Osteoblast (primary cell): ENCODE measurements at regions not wholly inside any gene's neighbourhood (a gene's known extent, or its start where the extent isn't known, plus 50 kb on each side); places are given as distances from the start of the nearest gene placed in this dataset.
"Not testable (repeated sequence)": the region's sequence is repeated elsewhere in the genome, so short reads cannot be mapped to it uniquely, and the experiment has no call there.

Experiments used
- DNase-seq: peaks from one replicate; pipeline ENCODE4 v3.0.0; 2011; ENCODE audit warnings: low spot score, mixed read lengths; ENCODE audit not compliant: insufficient read length; ENCODE audit errors: missing footprints
- H2AFZ ChIP-seq: 2 replicates; pipeline ENCODE4 v1.6.0; 2011; ENCODE audit warnings: mild to moderate bottlenecking, low read length
- H3K27ac ChIP-seq: 2 replicates; pipeline ENCODE4 v1.5.1; 2011; ENCODE audit warnings: mild to moderate bottlenecking, low read depth, low read length, moderate library complexity
- H3K27me3 ChIP-seq: 2 replicates; pipeline ENCODE4 v1.6.0; 2012; ENCODE audit warnings: mild to moderate bottlenecking, control low read depth, inconsistent platforms, low read length, moderate library complexity; ENCODE audit not compliant: insufficient read depth
- H3K36me3 ChIP-seq: 2 replicates; pipeline ENCODE4 v1.5.1; 2011; ENCODE audit warnings: mild to moderate bottlenecking, low read length, control low read depth, moderate library complexity; ENCODE audit not compliant: insufficient read depth
- H3K4me1 ChIP-seq: 2 replicates; pipeline ENCODE4 v1.5.1; 2011; ENCODE audit warnings: mild to moderate bottlenecking, low read length, control low read depth, moderate library complexity; ENCODE audit not compliant: insufficient read depth
- H3K4me2 ChIP-seq: 2 replicates; pipeline ENCODE4 v1.6.0; 2011; ENCODE audit warnings: mild to moderate bottlenecking, low read length; ENCODE audit not compliant: insufficient read depth
- H3K4me3 ChIP-seq: fragments of 200-600 bp; sonication (generic); 3 replicates; pipeline ENCODE4 v1.5.1; 2012; ENCODE audit warnings: mild to moderate bottlenecking, low read length, inconsistent platforms; ENCODE audit not compliant: insufficient read depth
- H3K79me2 ChIP-seq: 2 replicates; pipeline ENCODE4 v1.6.0; 2012; ENCODE audit warnings: mild to moderate bottlenecking, low read length, control low read depth, inconsistent platforms; ENCODE audit not compliant: insufficient read depth
- H3K9me3 ChIP-seq: 2 replicates; pipeline ENCODE4 v1.5.1; 2011; ENCODE audit warnings: low read depth, low read length, control low read depth
- H4K20me1 ChIP-seq: 2 replicates; pipeline ENCODE4 v1.6.0; 2012; ENCODE audit warnings: mild to moderate bottlenecking, low read length, control low read depth; ENCODE audit not compliant: insufficient read depth
- CTCF ChIP-seq: IDR thresholded peaks from 2 replicates; pipeline ENCODE4 v1.5.1; 2011; ENCODE audit warnings: mild to moderate bottlenecking, low read depth, low read length, moderate library complexity; ENCODE audit errors: extremely low read depth

GRCh38 chr22:34645375-34645774 is 420.6 kb upstream of the ISX start:
- TF ChIP-seq CTCF = no peak
- Histone ChIP-seq H3K36me3 (no peaks in the 10 kb centered on the region), H3K4me2 (no peak overlapping the region), H4K20me1 (no peaks in the 10 kb centered on the region), H3K79me2 (no peaks in the 10 kb centered on the region), H3K4me1 (no peaks in the 10 kb centered on the region), H3K27ac (no peak overlapping the region), H2AFZ (no peak overlapping the region), H3K9me3 (peaks cover 2% of the 10 kb centered on the region), H3K4me3 (no peak overlapping the region), H3K27me3 (no peaks in the 10 kb centered on the region)
- DNase-seq = no peak

DNA sequence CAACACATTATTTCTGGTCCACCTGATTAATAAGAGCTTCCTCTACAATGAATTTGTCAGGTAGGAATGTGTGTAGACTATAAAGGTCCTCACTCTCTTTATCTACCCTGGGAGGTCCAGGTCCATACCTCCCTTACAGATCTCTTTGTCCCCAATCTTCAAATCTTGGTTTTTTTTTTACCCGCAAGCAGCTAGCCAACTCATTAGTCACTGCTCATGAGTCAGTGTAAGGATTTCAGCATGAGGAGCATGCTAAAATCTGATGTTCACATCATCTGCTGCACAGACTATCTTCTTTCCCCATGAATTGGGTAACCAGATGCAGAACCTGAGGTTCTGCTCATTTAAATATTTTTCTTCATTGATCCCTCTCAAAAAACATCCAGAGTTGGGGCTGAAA is 397.0 kb upstream of the ISX start:
- H3K9me3 ChIP-seq = no peaks in the 10 kb centered on the region
- H3K27ac ChIP-seq = no peak overlapping the region
- H3K4me3 ChIP-seq = no peak overlapping the region
- no peak for DNase-seq
- no peaks in the 10 kb centered on the region for H4K20me1 ChIP-seq
- no peaks in the 10 kb centered on the region for H3K4me1 ChIP-seq
- no peak overlapping the region for H2AFZ ChIP-seq
- TF ChIP-seq CTCF = no peak
- H3K36me3 ChIP-seq = no peaks in the 10 kb centered on the region
- no peaks in the 10 kb centered on the region for H3K27me3 ChIP-seq
- H3K79me2 ChIP-seq = no peaks in the 10 kb centered on the region
- no peak overlapping the region for H3K4me2 ChIP-seq

- H3K4me2 ChIP-seq, H3K27me3 ChIP-seq, H3K27ac ChIP-seq, H3K36me3 ChIP-seq, H4K20me1 ChIP-seq, H3K4me1 ChIP-seq, H2AFZ ChIP-seq, H3K4me3 ChIP-seq, DNase-seq, H3K79me2 ChIP-seq, H3K9me3 ChIP-seq: not testable (repeated sequence)
Measured at GRCh38 chr22:34683031-34683430, 382.9 kb upstream of the ISX start.

GRCh38 chr22:34684278-34684677 is 381.7 kb upstream of the ISX start:
- H4K20me1 ChIP-seq, H3K36me3 ChIP-seq, H3K4me1 ChIP-seq, H3K4me3 ChIP-seq, H3K27me3 ChIP-seq, H3K27ac ChIP-seq, H3K9me3 ChIP-seq, DNase-seq, H3K79me2 ChIP-seq, H2AFZ ChIP-seq, H3K4me2 ChIP-seq: not testable (repeated sequence)

DNA sequence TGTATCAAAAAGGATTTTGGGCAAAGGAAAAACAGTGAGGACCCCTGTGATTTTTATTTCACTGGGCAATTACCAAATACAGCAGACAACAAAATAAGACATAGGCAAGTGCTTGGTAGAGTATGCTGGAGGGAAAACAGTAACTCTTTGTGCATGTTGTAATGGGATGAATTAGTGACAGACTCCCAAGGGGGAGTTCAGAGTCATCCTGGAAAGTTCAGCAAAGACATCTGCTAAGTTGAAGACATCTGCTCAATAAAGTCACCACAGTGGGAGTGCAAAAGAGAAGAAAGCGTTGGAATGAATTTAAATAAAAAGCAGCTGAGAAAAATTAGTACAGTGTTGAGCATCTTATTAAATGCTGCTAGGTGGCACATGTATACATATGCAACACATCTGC is 378.8 kb upstream of the ISX start:
- Histone ChIP-seq H3K27me3 (no peaks in the 10 kb centered on the region), H4K20me1 (no peaks in the 10 kb centered on the region), H3K79me2 (no peaks in the 10 kb centered on the region), H3K36me3 (no peaks in the 10 kb centered on the region), H3K4me3 (no peak overlapping the region), H3K27ac (no peak overlapping the region), H3K4me2 (no peak overlapping the region), H3K9me3 (no peaks in the 10 kb centered on the region), H3K4me1 (no peaks in the 10 kb centered on the region), H2AFZ (no peak overlapping the region)
- no peak for DNase-seq
- TF ChIP-seq CTCF = no peak
